IgD-negative memory B cell (primary cell): ENCODE measurements at regions not wholly inside any gene's neighbourhood (a gene's known extent, or its start where the extent isn't known, plus 50 kb on each side); places are given as distances from the start of the nearest gene placed in this dataset.

Source experiments
- H3K27ac Mint-ChIP-seq, 3 donors: one replicate each; pipeline ENCODE4 v1.8.0; 2020 to 2022; ENCODE audit warnings: mild to moderate bottlenecking in 3 of 3, mixed read lengths in 3 of 3, moderate library complexity in 1 of 3
- H3K27me3 Mint-ChIP-seq: one replicate; pipeline ENCODE4 v1.8.0; 2021; ENCODE audit warnings: mixed read lengths
- H3K36me3 Mint-ChIP-seq: one replicate; pipeline ENCODE4 v1.8.0; 2020; ENCODE audit warnings: mild to moderate bottlenecking, mixed read lengths
- H3K4me1 Mint-ChIP-seq, 3 donors: one replicate each; pipeline ENCODE4 v1.8.0; 2020 to 2022; ENCODE audit warnings: mixed read lengths in 3 of 3, mild to moderate bottlenecking in 1 of 3
- H3K4me3 Mint-ChIP-seq, 4 donors: one replicate each; pipeline ENCODE4 v1.8.0; 2020 to 2022; ENCODE audit warnings: mild to moderate bottlenecking in 4 of 4, mixed read lengths in 4 of 4, moderate library complexity in 3 of 4
- H3K9me3 Mint-ChIP-seq, 3 donors: one replicate each; pipeline ENCODE4 v1.8.0; 2020 to 2021; ENCODE audit warnings: mixed read lengths in 3 of 3, mild to moderate bottlenecking in 1 of 3

DNA sequence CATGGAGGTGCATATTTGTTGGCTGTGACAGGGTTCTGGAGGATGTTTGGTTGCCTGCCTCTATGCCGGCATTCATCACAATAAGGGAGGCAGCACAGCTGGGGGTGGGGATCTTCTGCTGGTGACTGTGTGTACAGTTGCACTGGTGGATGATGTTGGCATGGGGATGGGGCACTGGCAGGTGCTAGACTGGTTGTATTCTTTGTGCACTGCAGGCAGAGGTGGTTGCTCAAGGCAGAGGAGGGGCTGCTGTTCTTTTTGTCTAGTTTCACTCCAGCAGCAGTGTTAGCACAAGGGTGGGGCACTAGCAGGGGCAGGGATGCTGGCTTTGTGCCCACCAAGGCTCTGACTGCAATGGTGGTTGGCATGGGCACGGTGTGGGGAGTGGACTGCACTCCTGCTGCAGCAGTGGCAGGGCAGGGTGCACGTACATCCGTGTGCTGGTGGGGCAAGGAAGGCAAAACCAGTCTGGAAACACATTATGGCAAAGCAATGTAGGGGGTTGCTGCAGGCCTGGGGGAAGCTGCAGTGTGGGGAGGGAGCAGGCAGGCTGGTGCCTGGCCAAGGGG is 69.3 kb downstream of the ISOC1 start:
- Mint-ChIP-seq H3K4me3 (no peak overlapping the region), H3K27me3 (no peaks in the 10 kb centered on the region), H3K4me1 (no peaks in the 10 kb centered on the region), H3K27ac (no peak overlapping the region), H3K9me3 (peaks cover 13 to 27% (median 25%) of the 10 kb centered on the region in 3 donors), H3K36me3 (peaks cover 2% of the 10 kb centered on the region)

DNA sequence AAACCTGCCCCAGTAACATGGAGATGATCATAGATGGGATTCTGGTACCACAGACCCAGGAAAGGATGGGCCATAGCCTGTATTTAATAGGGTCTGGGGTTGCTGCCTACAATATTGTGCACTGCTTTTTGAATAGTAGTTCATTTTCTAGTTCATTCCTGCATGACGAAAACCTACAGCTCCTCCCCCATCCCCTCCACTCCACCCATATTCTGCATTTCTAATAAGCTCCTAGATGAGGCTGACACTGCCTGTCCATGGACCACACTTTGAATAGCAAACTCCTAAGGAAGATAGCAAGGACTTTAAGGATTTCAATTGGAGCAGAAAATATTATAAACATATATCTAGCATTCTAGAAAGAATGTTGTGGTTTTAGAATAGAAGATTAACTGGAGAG is 75.5 kb downstream of the ISOC1 start:
- H3K4me1 Mint-ChIP-seq: no peaks in the 10 kb centered on the region

GRCh38 chr5:129171194-129171944 is 76.8 kb downstream of the ISOC1 start:
- Mint-ChIP-seq H3K27ac (no peak overlapping the region), H3K4me3 (no peak overlapping the region), H3K27me3 (no peaks in the 10 kb centered on the region), H3K4me1 (no peaks in the 10 kb centered on the region), H3K9me3 (no peaks in the 10 kb centered on the region), H3K36me3 (no peaks in the 10 kb centered on the region)

More for the DNA sequence above, 75.5 kb downstream of the ISOC1 start:
- Mint-ChIP-seq H3K27me3 (no peaks in the 10 kb centered on the region), H3K36me3 (no peaks in the 10 kb centered on the region), H3K9me3 (no peaks in the 10 kb centered on the region), H3K27ac (no peak overlapping the region), H3K4me3 (no peak overlapping the region)

GRCh38 chr5:129172580-129172979 is 78.0 kb downstream of the ISOC1 start:
- no peak overlapping the region for H3K4me3 Mint-ChIP-seq
- no peak overlapping the region for H3K27ac Mint-ChIP-seq
- no peaks in the 10 kb centered on the region for H3K9me3 Mint-ChIP-seq
- H3K4me1 Mint-ChIP-seq: no peaks in the 10 kb centered on the region
- no peaks in the 10 kb centered on the region for H3K27me3 Mint-ChIP-seq
- H3K36me3 Mint-ChIP-seq: no peaks in the 10 kb centered on the region

- H3K9me3 Mint-ChIP-seq: no peaks in the 10 kb centered on the region
- H3K4me1 Mint-ChIP-seq: no peaks in the 10 kb centered on the region
- no peak overlapping the region for H3K4me3 Mint-ChIP-seq
- H3K27ac Mint-ChIP-seq: no peak overlapping the region
- H3K36me3 Mint-ChIP-seq: no peaks in the 10 kb centered on the region
- no peaks in the 10 kb centered on the region for H3K27me3 Mint-ChIP-seq
Observed at GRCh38 chr5:129173771-129174170, 79.2 kb downstream of the ISOC1 start.

GRCh38 chr5:129174480-129174879 is 79.9 kb downstream of the ISOC1 start:
- Mint-ChIP-seq H3K9me3 (no peaks in the 10 kb centered on the region), H3K27ac (no peak overlapping the region), H3K36me3 (no peaks in the 10 kb centered on the region), H3K4me1 (no peaks in the 10 kb centered on the region), H3K4me3 (no peak overlapping the region), H3K27me3 (no peaks in the 10 kb centered on the region)

DNA sequence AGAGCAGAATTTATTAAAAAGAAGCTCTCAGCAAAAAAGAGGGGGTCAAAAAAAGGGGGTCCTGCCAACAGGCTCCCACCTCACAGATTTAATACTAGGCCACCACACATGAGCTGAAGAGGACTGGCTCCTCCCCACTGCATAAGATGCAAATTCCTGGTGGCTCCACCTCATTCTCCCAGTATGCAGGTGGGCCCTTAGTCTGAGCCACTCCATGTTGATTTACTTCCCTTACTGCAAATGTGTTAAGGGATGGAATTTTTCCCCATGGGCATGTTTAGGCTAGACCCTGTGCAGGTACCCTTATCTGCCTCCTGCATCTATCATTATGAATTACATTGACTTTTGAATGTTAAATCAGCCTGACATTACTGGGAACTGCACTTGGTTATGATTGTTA is 82.9 kb downstream of the ISOC1 start:
- H3K27ac Mint-ChIP-seq: no peak overlapping the region
- no peaks in the 10 kb centered on the region for H3K4me1 Mint-ChIP-seq
- H3K4me3 Mint-ChIP-seq: no peak overlapping the region
- H3K36me3 Mint-ChIP-seq: no peaks in the 10 kb centered on the region
- no peaks in the 10 kb centered on the region for H3K27me3 Mint-ChIP-seq
- peaks cover 0 to 3% (median 0%) of the 10 kb centered on the region in 3 donors for H3K9me3 Mint-ChIP-seq

- no peaks in the 10 kb centered on the region for H3K36me3 Mint-ChIP-seq
- H3K27me3 Mint-ChIP-seq: no peaks in the 10 kb centered on the region
- H3K27ac Mint-ChIP-seq: no peak overlapping the region
- no peak overlapping the region for H3K4me3 Mint-ChIP-seq
- H3K4me1 Mint-ChIP-seq: no peaks in the 10 kb centered on the region
- H3K9me3 Mint-ChIP-seq: no peaks in the 10 kb centered on the region
Observed at GRCh38 chr5:129199308-129199707, 104.8 kb downstream of the ISOC1 start.

GRCh38 chr5:129204525-129204924 is 110.0 kb downstream of the ISOC1 start:
- H3K36me3 Mint-ChIP-seq: no peaks in the 10 kb centered on the region
- H3K4me1 Mint-ChIP-seq: no peaks in the 10 kb centered on the region
- H3K27ac Mint-ChIP-seq: no peak overlapping the region
- H3K27me3 Mint-ChIP-seq: no peaks in the 10 kb centered on the region
- no peak overlapping the region for H3K4me3 Mint-ChIP-seq
- H3K9me3 Mint-ChIP-seq: peaks cover 5 to 9% (median 6%) of the 10 kb centered on the region in 3 donors

DNA sequence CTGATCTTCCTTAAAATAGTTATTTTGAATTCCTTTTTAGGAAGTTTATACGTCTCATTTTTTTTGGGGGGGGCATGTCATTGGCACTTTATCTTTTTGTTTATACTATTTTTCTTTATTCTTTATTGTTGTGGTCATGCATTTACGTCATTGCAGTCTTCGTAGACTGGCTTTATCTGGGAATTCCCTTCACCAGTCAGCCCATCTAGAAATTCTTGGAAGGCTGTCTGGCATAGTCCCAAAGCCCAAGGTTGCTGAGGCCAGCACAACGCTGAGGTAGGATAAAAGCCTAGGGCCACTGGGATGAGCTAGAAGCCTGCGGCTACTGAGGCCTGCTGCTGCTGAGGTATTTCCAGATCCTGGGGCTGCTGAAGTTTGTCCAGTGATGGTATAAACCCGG is 121.5 kb downstream of the ISOC1 start:
- Mint-ChIP-seq H3K9me3 (peaks cover 6 to 26% (median 11%) of the 10 kb centered on the region in 3 donors), H3K27me3 (no peaks in the 10 kb centered on the region), H3K4me3 (no peak overlapping the region), H3K36me3 (peaks cover 4% of the 10 kb centered on the region), H3K27ac (no peak overlapping the region), H3K4me1 (no peaks in the 10 kb centered on the region)

GRCh38 chr5:129217179-129217578 is 122.6 kb downstream of the ISOC1 start:
- H3K4me3 Mint-ChIP-seq: no peak overlapping the region
- H3K27ac Mint-ChIP-seq: no peak overlapping the region
- no peaks in the 10 kb centered on the region for H3K27me3 Mint-ChIP-seq
- peaks cover 4% of the 10 kb centered on the region for H3K36me3 Mint-ChIP-seq
- H3K4me1 Mint-ChIP-seq: no peaks in the 10 kb centered on the region
- peaks cover 6 to 16% (median 7%) of the 10 kb centered on the region in 3 donors for H3K9me3 Mint-ChIP-seq

- Mint-ChIP-seq H3K9me3 (no peaks in the 10 kb centered on the region), H3K36me3 (no peaks in the 10 kb centered on the region), H3K4me3 (no peak overlapping the region), H3K27me3 (no peaks in the 10 kb centered on the region), H3K27ac (no peak overlapping the region), H3K4me1 (no peaks in the 10 kb centered on the region)
Observed at GRCh38 chr5:129223178-129223577, 128.6 kb downstream of the ISOC1 start.

- Mint-ChIP-seq H3K4me1 (no peaks in the 10 kb centered on the region), H3K4me3 (no peak overlapping the region), H3K27me3 (no peaks in the 10 kb centered on the region), H3K9me3 (peaks cover 0 to 3% (median 1%) of the 10 kb centered on the region in 3 donors), H3K27ac (no peak overlapping the region), H3K36me3 (no peaks in the 10 kb centered on the region)
Observed at GRCh38 chr5:129228577-129228976, 134.0 kb downstream of the ISOC1 start.

DNA sequence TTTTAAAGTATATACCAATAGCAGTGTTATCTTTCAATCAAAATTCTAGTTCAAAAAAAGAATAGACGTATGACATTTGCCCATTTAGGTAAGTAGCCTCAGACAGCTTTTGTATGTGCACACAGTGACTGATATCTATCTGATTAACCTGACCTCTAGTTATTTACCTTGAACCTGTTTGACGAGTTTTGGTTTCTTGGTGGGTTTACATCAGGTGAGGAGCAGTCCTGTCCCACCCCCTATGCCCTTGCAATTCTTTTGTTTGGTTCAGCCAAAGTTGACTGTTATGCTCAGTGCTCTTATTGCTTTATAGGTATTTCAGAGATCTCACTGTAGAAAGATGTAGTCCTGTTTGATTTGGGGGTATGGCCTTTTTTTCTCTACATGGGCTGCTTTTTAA is 147.2 kb downstream of the ISOC1 start:
- peaks cover 0 to 1% (median 0%) of the 10 kb centered on the region in 3 donors for H3K9me3 Mint-ChIP-seq
- H3K27me3 Mint-ChIP-seq: no peaks in the 10 kb centered on the region
- no peaks in the 10 kb centered on the region for H3K4me1 Mint-ChIP-seq
- H3K36me3 Mint-ChIP-seq: no peaks in the 10 kb centered on the region
- no peak overlapping the region for H3K4me3 Mint-ChIP-seq
- no peak overlapping the region for H3K27ac Mint-ChIP-seq

GRCh38 chr5:129243039-129243438 is 148.5 kb downstream of the ISOC1 start:
- H3K4me1 Mint-ChIP-seq: no peaks in the 10 kb centered on the region
- H3K27me3 Mint-ChIP-seq: no peaks in the 10 kb centered on the region
- H3K36me3 Mint-ChIP-seq: no peaks in the 10 kb centered on the region
- peaks cover 0 to 1% (median 0%) of the 10 kb centered on the region in 3 donors for H3K9me3 Mint-ChIP-seq
- H3K27ac Mint-ChIP-seq: no peak overlapping the region
- no peak overlapping the region for H3K4me3 Mint-ChIP-seq

GRCh38 chr5:129244478-129244877 is 149.9 kb downstream of the ISOC1 start:
- H3K4me3 Mint-ChIP-seq: no peak overlapping the region
- peaks cover 0 to 1% (median 0%) of the 10 kb centered on the region in 3 donors for H3K9me3 Mint-ChIP-seq
- no peaks in the 10 kb centered on the region for H3K4me1 Mint-ChIP-seq
- H3K27me3 Mint-ChIP-seq: no peaks in the 10 kb centered on the region
- H3K36me3 Mint-ChIP-seq: no peaks in the 10 kb centered on the region
- H3K27ac Mint-ChIP-seq: no peak overlapping the region
